ENCODE measurements at regions not wholly inside any gene's neighbourhood (a gene's known extent, or its start where the extent isn't known, plus 50 kb on each side); places are given as distances from the start of the nearest gene placed in this dataset.

GRCh38 chr1:239939602-239940001, 152.1 kb upstream of the FMN2 start:
- DNase-seq (ENCODE audit: low spot score) = no peak
- no peak for TF ChIP-seq CTCF (IDR thresholded peaks at IDR 0.05; ENCODE audit: borderline replicate concordance, control extremely low read depth, extremely low read depth, insufficient read depth, missing control alignments)
- in situ Hi-C loops (cut with MboI; ENCODE audit: low sequenced_read_pairs, unreplicated experiment) = no loop called here

- DNase-seq (ENCODE audit: low spot score) = no peak
- no peak for TF ChIP-seq CTCF (IDR thresholded peaks at IDR 0.05; ENCODE audit: borderline replicate concordance, control extremely low read depth, extremely low read depth, insufficient read depth, missing control alignments)
- in situ Hi-C loops (cut with MboI; ENCODE audit: low sequenced_read_pairs, unreplicated experiment) = no loop called here
Measured at GRCh38 chr1:239943761-239944160, 147.9 kb upstream of the FMN2 start.

- no peak for DNase-seq (ENCODE audit: low spot score)
- no peak for TF ChIP-seq CTCF (IDR thresholded peaks at IDR 0.05; ENCODE audit: borderline replicate concordance, control extremely low read depth, extremely low read depth, insufficient read depth, missing control alignments)
- in situ Hi-C loops (cut with MboI; ENCODE audit: low sequenced_read_pairs, unreplicated experiment) = no loop called here
Measured at GRCh38 chr1:239944666-239945065, 147.0 kb upstream of the FMN2 start.

GRCh38 chr1:239947801-239948200, 143.9 kb upstream of the FMN2 start:
- TF ChIP-seq CTCF (IDR thresholded peaks at IDR 0.05; ENCODE audit: borderline replicate concordance, control extremely low read depth, extremely low read depth, insufficient read depth, missing control alignments) = no peak
- no peak for DNase-seq (ENCODE audit: low spot score)
- in situ Hi-C loops (cut with MboI; ENCODE audit: low sequenced_read_pairs, unreplicated experiment) = no loop called here

GRCh38 chr1:239951511-239952140, 140.1 kb upstream of the FMN2 start:
- peak; percentile 60 for DNase-seq (ENCODE audit: low spot score)
- TF ChIP-seq CTCF (IDR thresholded peaks at IDR 0.05; ENCODE audit: borderline replicate concordance, control extremely low read depth, extremely low read depth, insufficient read depth, missing control alignments) = peak; percentile 54
- in situ Hi-C loops (cut with MboI; ENCODE audit: low sequenced_read_pairs, unreplicated experiment) = no loop called here

- in situ Hi-C loops (cut with MboI; ENCODE audit: low sequenced_read_pairs, unreplicated experiment) = no loop called here
- TF ChIP-seq CTCF (IDR thresholded peaks at IDR 0.05; ENCODE audit: borderline replicate concordance, control extremely low read depth, extremely low read depth, insufficient read depth, missing control alignments) = no peak
Measured at GRCh38 chr1:239952348-239953308, 139.1 kb upstream of the FMN2 start.

More at GRCh38 chr1:239952348-239953308, 139.1 kb upstream of the FMN2 start:
- DNase-seq (ENCODE audit: low spot score) = no peak
